Smooth muscle cell (in vitro differentiated cells): ENCODE measurements at regions not wholly inside any gene's neighbourhood (a gene's known extent, or its start where the extent isn't known, plus 50 kb on each side); places are given as distances from the start of the nearest gene placed in this dataset.
"Not testable (repeated sequence)": the region's sequence is repeated elsewhere in the genome, so short reads cannot be mapped to it uniquely, and the experiment has no call there.

Source experiments
- DNase-seq: peaks from one replicate; lab custom pipeline; 2025; ENCODE audit not compliant: unreplicated experiment; lab: John Stamatoyannopoulos, UW
- H2AFZ ChIP-seq: fragments of 200-600 bp; sonication (generic); 2 replicates; pipeline ENCODE4 v1.6.0; 2016; ENCODE audit warnings: antibody characterized with exemption, low read depth, mild to moderate bottlenecking
- H3F3A ChIP-seq: fragments of 200-600 bp; sonication (generic); 2 replicates; pipeline ENCODE4 v1.6.0; 2017; ENCODE audit warnings: antibody characterized with exemption, low read depth
- H3K27ac ChIP-seq: fragments of 200-600 bp; sonication (generic); 2 replicates; pipeline ENCODE4 v1.5.1; 2016; ENCODE audit warnings: low read depth, mild to moderate bottlenecking
- H3K27me3 ChIP-seq: fragments of 200-600 bp; sonication (generic); 2 replicates; pipeline ENCODE4 v1.6.1; 2016; ENCODE audit warnings: low read depth, mild to moderate bottlenecking
- H3K36me3 ChIP-seq: fragments of 200-600 bp; sonication (generic); 2 replicates; pipeline ENCODE4 v1.5.1; 2016; ENCODE audit warnings: low read depth
- H3K4me1 ChIP-seq: fragments of 200-600 bp; sonication (generic); 2 replicates; pipeline ENCODE4 v1.5.1; 2016; ENCODE audit warnings: low read depth
- H3K4me2 ChIP-seq: fragments of 200-600 bp; sonication (generic); 2 replicates; pipeline ENCODE4 v1.6.0; 2016; ENCODE audit warnings: mild to moderate bottlenecking
- H3K4me3 ChIP-seq: fragments of 200-600 bp; sonication (generic); 2 replicates; pipeline ENCODE4 v1.5.1; 2016; ENCODE audit warnings: mild to moderate bottlenecking
- H3K79me2 ChIP-seq: fragments of 200-600 bp; sonication (generic); 2 replicates; pipeline ENCODE4 v1.6.0; 2016; ENCODE audit warnings: low read depth, mild to moderate bottlenecking
- H3K9ac ChIP-seq: fragments of 200-600 bp; sonication (generic); 2 replicates; pipeline ENCODE4 v1.6.0; 2016; ENCODE audit warnings: low read depth
- H3K9me3 ChIP-seq: fragments of 200-600 bp; sonication (generic); replicated peaks from 2 replicates; pipeline ENCODE4 v1.5.1; 2016; ENCODE audit warnings: low read depth
- H4K20me1 ChIP-seq: fragments of 200-600 bp; sonication (generic); 2 replicates; pipeline ENCODE4 v1.6.0; 2016; ENCODE audit warnings: low read depth
- WGBS: methylation state at CpG from one replicate; pipeline ENCODE4 v1.1.7; 2016; ENCODE audit warnings: low lambda C conversion rate; 5-methylcytosine and 5-hydroxymethylcytosine counted together
- TF ChIP-seq, protein P1 (sequence below): fragments of 200-600 bp; sonication (generic); IDR thresholded peaks from 2 replicates; pipeline ENCODE4 v1.5.1; 2017; ENCODE audit warnings: borderline replicate concordance, mild to moderate bottlenecking, antibody characterized with exemption; ENCODE audit not compliant: insufficient read depth, poor library complexity, severe bottlenecking

- H3K9me3 ChIP-seq: no peaks in the 10 kb centered on the region
- 88% methylated on average over 3 of the region's 3 CpGs for WGBS
- no peaks in the 10 kb centered on the region for H3K36me3 ChIP-seq
- no peak for DNase-seq
- no peaks in the 10 kb centered on the region for H3F3A ChIP-seq
- no peaks in the 10 kb centered on the region for H3K4me1 ChIP-seq
- H3K4me2 ChIP-seq: no peak overlapping the region
- H3K27ac ChIP-seq: no peak overlapping the region
- no peaks in the 10 kb centered on the region for H3K27me3 ChIP-seq
- TF ChIP-seq, protein P1, sequence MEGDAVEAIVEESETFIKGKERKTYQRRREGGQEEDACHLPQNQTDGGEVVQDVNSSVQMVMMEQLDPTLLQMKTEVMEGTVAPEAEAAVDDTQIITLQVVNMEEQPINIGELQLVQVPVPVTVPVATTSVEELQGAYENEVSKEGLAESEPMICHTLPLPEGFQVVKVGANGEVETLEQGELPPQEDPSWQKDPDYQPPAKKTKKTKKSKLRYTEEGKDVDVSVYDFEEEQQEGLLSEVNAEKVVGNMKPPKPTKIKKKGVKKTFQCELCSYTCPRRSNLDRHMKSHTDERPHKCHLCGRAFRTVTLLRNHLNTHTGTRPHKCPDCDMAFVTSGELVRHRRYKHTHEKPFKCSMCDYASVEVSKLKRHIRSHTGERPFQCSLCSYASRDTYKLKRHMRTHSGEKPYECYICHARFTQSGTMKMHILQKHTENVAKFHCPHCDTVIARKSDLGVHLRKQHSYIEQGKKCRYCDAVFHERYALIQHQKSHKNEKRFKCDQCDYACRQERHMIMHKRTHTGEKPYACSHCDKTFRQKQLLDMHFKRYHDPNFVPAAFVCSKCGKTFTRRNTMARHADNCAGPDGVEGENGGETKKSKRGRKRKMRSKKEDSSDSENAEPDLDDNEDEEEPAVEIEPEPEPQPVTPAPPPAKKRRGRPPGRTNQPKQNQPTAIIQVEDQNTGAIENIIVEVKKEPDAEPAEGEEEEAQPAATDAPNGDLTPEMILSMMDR: no peak
- no peaks in the 10 kb centered on the region for H3K79me2 ChIP-seq
- no peaks in the 10 kb centered on the region for H4K20me1 ChIP-seq
- no peak overlapping the region for H2AFZ ChIP-seq
- H3K9ac ChIP-seq: no peak overlapping the region
- H3K4me3 ChIP-seq: no peak overlapping the region
Measured at GRCh38 chr12:73678335-73678734, 859.3 kb upstream of the ATXN7L3B start.

GRCh38 chr12:73699318-73699717 is 838.3 kb upstream of the ATXN7L3B start:
- Histone ChIP-seq H4K20me1 (no peaks in the 10 kb centered on the region), H3K4me3 (no peak overlapping the region), H3K79me2 (no peaks in the 10 kb centered on the region), H2AFZ (no peak overlapping the region), H3K9ac (no peak overlapping the region), H3K27me3 (no peaks in the 10 kb centered on the region), H3K4me2 (no peak overlapping the region), H3K36me3 (no peaks in the 10 kb centered on the region), H3K4me1 (no peaks in the 10 kb centered on the region), H3K27ac (no peak overlapping the region), H3K9me3 (no peaks in the 10 kb centered on the region), H3F3A (no peaks in the 10 kb centered on the region)
- TF ChIP-seq, protein P1: no peak
- WGBS: 59% methylated on average over 1 of the region's 1 CpG
- no peak for DNase-seq

DNA sequence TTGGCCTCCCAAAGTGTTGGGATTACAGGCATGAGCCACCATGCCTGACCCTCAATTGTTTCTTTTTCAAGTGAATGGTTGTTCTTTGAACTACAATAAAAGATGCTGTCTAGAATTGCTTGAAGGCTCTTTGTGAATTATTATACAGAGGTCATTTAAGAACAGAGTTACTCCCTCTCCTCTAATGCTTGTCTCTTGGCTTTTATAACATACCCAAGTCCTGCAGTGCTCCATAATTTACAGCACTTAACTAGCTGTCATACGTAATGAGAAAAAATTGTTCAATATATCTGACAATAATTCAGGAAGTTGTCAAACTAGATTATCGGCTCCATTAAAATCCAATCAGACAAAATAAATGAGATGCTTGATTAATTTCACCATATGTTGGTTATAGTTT is 823.0 kb upstream of the ATXN7L3B start:
- Histone ChIP-seq H3F3A (no peaks in the 10 kb centered on the region), H3K4me2 (no peak overlapping the region), H3K4me3 (no peak overlapping the region), H3K27me3 (no peaks in the 10 kb centered on the region), H2AFZ (no peak overlapping the region), H3K9me3 (no peaks in the 10 kb centered on the region), H3K27ac (no peak overlapping the region), H3K9ac (no peak overlapping the region), H3K36me3 (no peaks in the 10 kb centered on the region), H3K4me1 (no peaks in the 10 kb centered on the region), H3K79me2 (no peaks in the 10 kb centered on the region), H4K20me1 (no peaks in the 10 kb centered on the region)
- 93% methylated on average over 2 of the region's 2 CpGs for WGBS
- DNase-seq: no peak
- TF ChIP-seq, protein P1: no peak

DNA sequence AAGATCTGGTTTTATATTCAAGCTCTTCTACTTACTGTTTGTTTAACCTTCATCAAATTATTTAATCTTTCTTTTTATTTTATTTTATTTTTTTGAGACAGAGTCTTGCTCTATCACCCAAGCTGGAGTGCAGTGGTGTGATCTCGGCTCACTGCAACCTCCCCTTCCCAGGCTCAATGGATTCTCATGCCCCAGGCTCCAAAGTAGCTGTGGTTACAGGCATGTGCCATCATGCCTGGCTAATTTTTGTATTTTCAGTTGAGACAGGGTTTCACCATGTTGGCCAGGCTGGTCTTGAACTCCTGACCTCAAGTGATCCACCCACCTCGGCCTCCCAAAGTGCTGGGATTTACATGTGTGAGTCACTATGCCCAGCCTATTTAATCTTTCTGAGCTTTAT is 821.5 kb upstream of the ATXN7L3B start:
- H3K9ac ChIP-seq, H3K4me1 ChIP-seq, H3K27ac ChIP-seq, H3K79me2 ChIP-seq, H3K36me3 ChIP-seq, DNase-seq, H3F3A ChIP-seq, H3K27me3 ChIP-seq, H3K4me3 ChIP-seq, H4K20me1 ChIP-seq, H3K9me3 ChIP-seq, H3K4me2 ChIP-seq, H2AFZ ChIP-seq: not testable (repeated sequence)
- WGBS: 71% methylated on average over 2 of the region's 2 CpGs
